ENCODE measurements at regions not wholly inside any gene's neighbourhood (a gene's known extent, or its start where the extent isn't known, plus 50 kb on each side); places are given as distances from the start of the nearest gene placed in this dataset.

GRCh38 chr9:24766081-24766480, 220.4 kb upstream of the IZUMO3 start:
- in situ Hi-C loops (cut with MboI; ENCODE audit: low sequenced_read_pairs, unreplicated experiment): no loop called here
- no peak for DNase-seq (ENCODE audit: low spot score)
- TF ChIP-seq CTCF (IDR thresholded peaks at IDR 0.05; ENCODE audit: borderline replicate concordance, control extremely low read depth, extremely low read depth, insufficient read depth, missing control alignments): no peak

GRCh38 chr9:24765025-24765756, 219.5 kb upstream of the IZUMO3 start:
- no peak for TF ChIP-seq CTCF (IDR thresholded peaks at IDR 0.05; ENCODE audit: borderline replicate concordance, control extremely low read depth, extremely low read depth, insufficient read depth, missing control alignments)
- no peak for DNase-seq (ENCODE audit: low spot score)
- in situ Hi-C loops (cut with MboI; ENCODE audit: low sequenced_read_pairs, unreplicated experiment): no loop called here

GRCh38 chr9:24738421-24738961, 192.8 kb upstream of the IZUMO3 start:
- in situ Hi-C loops (cut with MboI; ENCODE audit: low sequenced_read_pairs, unreplicated experiment): no loop called here
- TF ChIP-seq CTCF (IDR thresholded peaks at IDR 0.05; ENCODE audit: borderline replicate concordance, control extremely low read depth, extremely low read depth, insufficient read depth, missing control alignments): no peak
- no peak for DNase-seq (ENCODE audit: low spot score)

- no peak for DNase-seq (ENCODE audit: low spot score)
- no peak for TF ChIP-seq CTCF (IDR thresholded peaks at IDR 0.05; ENCODE audit: borderline replicate concordance, control extremely low read depth, extremely low read depth, insufficient read depth, missing control alignments)
- in situ Hi-C loops (cut with MboI; ENCODE audit: low sequenced_read_pairs, unreplicated experiment): no loop called here
These were observed 186.1 kb upstream of the IZUMO3 start for GRCh38 chr9:24731754-24732153.

- in situ Hi-C loops (cut with MboI; ENCODE audit: low sequenced_read_pairs, unreplicated experiment): no loop called here
- DNase-seq (ENCODE audit: low spot score): no peak
- no peak for TF ChIP-seq CTCF (IDR thresholded peaks at IDR 0.05; ENCODE audit: borderline replicate concordance, control extremely low read depth, extremely low read depth, insufficient read depth, missing control alignments)
These were observed 175.9 kb upstream of the IZUMO3 start for GRCh38 chr9:24721621-24722020.

GRCh38 chr9:24712206-24712605, 166.5 kb upstream of the IZUMO3 start:
- in situ Hi-C loops (cut with MboI; ENCODE audit: low sequenced_read_pairs, unreplicated experiment): no loop called here
- no peak for DNase-seq (ENCODE audit: low spot score)
- no peak for TF ChIP-seq CTCF (IDR thresholded peaks at IDR 0.05; ENCODE audit: borderline replicate concordance, control extremely low read depth, extremely low read depth, insufficient read depth, missing control alignments)
